Mesodermal cell (in vitro differentiated cells): ENCODE measurements at regions not wholly inside any gene's neighbourhood (a gene's known extent, or its start where the extent isn't known, plus 50 kb on each side); places are given as distances from the start of the nearest gene placed in this dataset.

Experiments used
- H3K27ac ChIP-seq: 2 replicates; pipeline ENCODE4 v1.7.0; 2013; ENCODE audit warnings: mild to moderate bottlenecking, low read depth, low read length, moderate library complexity; ENCODE audit not compliant: severe bottlenecking
- H3K36me3 ChIP-seq: 2 replicates; pipeline ENCODE4 v1.7.1; 2013; ENCODE audit warnings: mild to moderate bottlenecking, low read length, moderate library complexity; ENCODE audit not compliant: control insufficient read depth, insufficient read depth
- H3K4me1 ChIP-seq: one replicate; pipeline ENCODE4 v1.7.1; 2013; ENCODE audit warnings: mild to moderate bottlenecking, low read length; ENCODE audit not compliant: insufficient read depth, control insufficient read depth, poor library complexity, severe bottlenecking
- H3K4me3 ChIP-seq: 2 replicates; pipeline ENCODE4 v1.7.0; 2013; ENCODE audit warnings: low read length, control low read depth, mild to moderate bottlenecking; ENCODE audit not compliant: insufficient read depth, poor library complexity, severe bottlenecking; ENCODE audit errors: extremely low read depth
- H3K9me3 ChIP-seq: 2 replicates; pipeline ENCODE4 v1.7.1; 2013; ENCODE audit warnings: mild to moderate bottlenecking, low read length, moderate library complexity; ENCODE audit not compliant: control insufficient read depth
- WGBS, 2 experiments: methylation state at CpG; one replicate each; pipeline ENCODE4 v1.1.5; 2013; ENCODE audit warnings: missing lambda C conversion rate in 2 of 2; ENCODE audit not compliant: insufficient coverage in 2 of 2; 5-methylcytosine and 5-hydroxymethylcytosine counted together

DNA sequence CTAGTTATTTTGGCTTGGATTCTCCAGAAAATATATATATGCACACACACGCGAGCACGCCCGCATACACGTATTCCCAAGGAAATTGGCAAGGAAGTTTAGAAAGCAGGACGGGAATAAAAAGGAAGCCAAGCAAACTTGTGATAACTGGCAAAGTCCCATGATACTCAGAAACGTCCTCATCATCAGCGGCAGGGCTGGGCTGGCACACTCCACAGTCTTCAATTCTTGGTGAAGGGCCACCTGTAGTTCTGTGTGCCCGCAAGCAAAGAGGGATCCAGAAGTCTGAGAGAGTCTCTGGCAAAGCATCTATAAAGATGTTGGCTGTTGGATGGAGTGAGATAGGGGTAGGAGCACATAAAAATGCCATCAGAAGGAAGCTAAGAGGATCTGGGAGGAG is 289.3 kb upstream of the CTNND2 start:
- H3K9me3 ChIP-seq, result no peaks in the 10 kb centered on the region
- 95 to 96% methylated on average over 7 to 8 of the region's 9 CpGs for WGBS, 2 experiments
- H3K4me1 ChIP-seq, result no peaks in the 10 kb centered on the region
- no peaks in the 10 kb centered on the region for H3K36me3 ChIP-seq
- H3K27ac ChIP-seq, result no peak overlapping the region
- no peak overlapping the region for H3K4me3 ChIP-seq

DNA sequence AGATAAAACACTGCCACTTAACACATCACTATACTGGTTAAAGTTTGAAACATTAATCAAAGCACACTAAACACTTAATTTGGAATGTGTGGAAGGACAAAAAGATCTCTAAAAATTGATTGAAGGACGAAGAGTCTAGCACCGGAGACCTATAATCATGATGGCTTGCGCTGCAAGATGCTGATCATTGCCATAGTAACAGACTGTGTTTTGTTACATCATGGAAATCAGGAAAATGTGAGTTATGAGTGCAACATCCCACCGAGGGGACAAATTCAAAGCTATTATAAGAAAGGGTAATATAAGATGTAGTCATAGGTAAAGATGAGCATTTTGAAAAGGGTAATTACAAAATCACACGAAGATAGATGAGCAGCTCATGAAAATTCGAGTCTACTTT is 278.8 kb upstream of the CTNND2 start:
- 95% methylated on average over 4 of the region's 6 CpGs for WGBS, 2 experiments
- H3K4me1 ChIP-seq, result no peaks in the 10 kb centered on the region
- no peak overlapping the region for H3K4me3 ChIP-seq
- H3K27ac ChIP-seq, result no peak overlapping the region
- H3K9me3 ChIP-seq, result no peaks in the 10 kb centered on the region
- no peaks in the 10 kb centered on the region for H3K36me3 ChIP-seq

DNA sequence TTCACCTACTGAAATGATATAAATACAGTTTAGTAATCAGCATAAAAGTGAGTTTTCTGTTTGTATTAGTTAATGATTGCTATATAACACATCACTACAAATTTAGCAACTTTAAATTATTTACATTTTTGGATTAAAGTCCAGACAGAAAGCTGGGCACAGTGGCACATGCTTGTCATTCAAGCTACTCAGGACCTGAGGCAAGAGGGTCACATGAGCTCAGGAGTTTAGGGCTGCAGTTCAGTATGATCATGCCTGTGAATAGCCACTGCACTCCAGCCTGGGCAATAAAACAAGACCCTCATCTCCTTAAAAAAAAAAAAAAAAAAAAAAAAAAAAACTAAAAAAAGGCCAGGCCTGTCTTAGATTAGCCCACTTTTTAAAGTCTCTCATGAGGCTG is 273.6 kb upstream of the CTNND2 start:
- no peak overlapping the region for H3K27ac ChIP-seq
- H3K4me3 ChIP-seq, result no peak overlapping the region
- no peaks in the 10 kb centered on the region for H3K36me3 ChIP-seq
- H3K4me1 ChIP-seq, result no peaks in the 10 kb centered on the region
- H3K9me3 ChIP-seq, result no peaks in the 10 kb centered on the region

DNA sequence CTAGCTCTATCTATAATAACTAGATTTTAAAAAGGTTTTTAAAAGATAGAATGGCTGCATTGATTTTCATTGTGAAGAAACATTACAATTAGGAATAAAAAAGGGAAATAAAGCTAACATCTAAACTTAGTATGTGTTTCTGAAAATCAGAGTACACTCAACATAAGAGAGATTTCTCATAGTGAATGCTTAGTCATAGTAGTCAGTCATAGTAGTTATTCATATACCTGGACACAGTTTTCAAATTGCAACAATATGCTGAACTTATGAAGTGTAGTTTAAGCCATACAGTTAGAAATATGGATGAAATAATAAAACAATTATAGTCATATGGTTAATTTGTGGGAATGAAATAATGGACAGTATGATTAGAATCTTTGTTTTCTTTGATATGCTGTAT is 273.0 kb upstream of the CTNND2 start:
- no peaks in the 10 kb centered on the region for H3K9me3 ChIP-seq

DNA sequence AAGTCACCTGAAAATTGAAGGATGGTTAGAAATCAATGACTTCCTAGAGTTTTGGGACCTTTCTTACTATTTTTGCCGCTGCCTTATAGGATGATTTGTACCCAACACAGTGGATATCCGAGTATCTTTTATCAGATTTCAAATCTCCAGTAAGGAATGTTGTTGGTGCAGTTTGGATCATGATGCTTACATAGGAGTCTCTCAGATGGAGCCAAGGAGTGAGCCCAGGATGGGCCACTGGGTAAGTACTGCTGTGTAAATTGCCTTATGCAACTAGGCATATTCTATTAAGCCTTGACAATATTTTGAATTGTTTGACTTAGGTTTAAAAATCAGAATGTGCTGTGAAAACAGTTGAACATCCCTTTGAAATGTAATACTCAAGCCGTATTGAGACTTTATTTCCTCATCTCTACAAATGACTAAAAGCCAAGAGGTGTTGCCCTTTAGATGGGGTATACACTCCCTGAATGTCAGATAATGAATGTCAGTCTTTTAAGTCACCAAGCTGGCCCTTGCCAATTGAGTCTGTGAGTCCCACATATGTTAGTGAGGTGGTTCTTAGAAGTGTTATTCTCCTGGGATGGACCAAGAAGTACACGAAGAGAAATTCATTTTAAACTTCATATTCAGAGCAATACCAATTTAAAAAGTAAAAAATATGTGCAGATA is 271.8 kb upstream of the CTNND2 start:
- H3K27ac ChIP-seq, result no peak overlapping the region
- no CpG with 5 or more reads among the region's 4 CpGs for WGBS, 2 experiments
- H3K4me3 ChIP-seq, result no peak overlapping the region
- H3K9me3 ChIP-seq, result no peaks in the 10 kb centered on the region
- H3K36me3 ChIP-seq, result no peaks in the 10 kb centered on the region
- H3K4me1 ChIP-seq, result no peaks in the 10 kb centered on the region

More for the DNA sequence above, 273.0 kb upstream of the CTNND2 start:
- H3K36me3 ChIP-seq, result no peaks in the 10 kb centered on the region
- H3K4me3 ChIP-seq, result no peak overlapping the region
- H3K4me1 ChIP-seq, result no peaks in the 10 kb centered on the region
- no peak overlapping the region for H3K27ac ChIP-seq

DNA sequence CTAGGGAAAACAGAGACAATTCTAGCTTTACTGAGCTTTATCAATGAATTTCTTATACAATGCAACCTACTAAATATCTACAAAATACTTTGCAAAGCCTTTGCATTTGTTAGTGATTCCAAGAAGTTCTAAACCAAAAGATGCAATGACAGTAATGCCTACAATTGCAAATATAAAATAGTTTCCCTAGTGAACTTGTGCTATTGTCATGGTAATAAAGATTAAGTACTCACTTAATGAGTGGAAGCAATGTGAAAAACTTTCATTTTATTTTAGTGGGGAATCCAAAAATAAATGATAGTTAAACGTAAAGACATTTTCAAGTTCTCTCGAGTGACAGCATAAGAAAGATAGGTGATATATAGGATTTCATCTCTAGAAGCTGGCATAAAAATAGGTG is 270.5 kb upstream of the CTNND2 start:
- 100% methylated on average over 1 of the region's 2 CpGs; no CpG with 5 or more reads in 1 of the 2 experiments for WGBS, 2 experiments
- no peaks in the 10 kb centered on the region for H3K9me3 ChIP-seq
- no peak overlapping the region for H3K4me3 ChIP-seq
- H3K27ac ChIP-seq, result no peak overlapping the region
- H3K4me1 ChIP-seq, result no peaks in the 10 kb centered on the region
- no peaks in the 10 kb centered on the region for H3K36me3 ChIP-seq

DNA sequence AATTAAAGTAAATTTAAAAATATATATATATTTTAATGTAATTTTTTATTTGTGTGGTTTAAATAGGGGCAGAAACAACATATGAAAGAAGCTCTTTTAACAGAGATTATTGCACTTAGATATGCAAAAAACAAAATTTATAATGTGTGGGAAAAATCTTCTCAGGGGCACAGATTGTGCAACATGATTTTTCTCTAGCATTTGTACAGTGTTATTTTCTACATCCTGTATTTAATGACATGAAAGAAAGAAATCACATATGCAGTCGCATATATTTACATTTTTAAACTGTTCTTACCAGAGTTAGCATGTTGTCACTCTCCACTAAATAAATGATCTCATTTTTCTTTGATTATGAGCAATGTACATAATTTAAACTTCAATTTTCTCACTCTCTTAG is 265.3 kb upstream of the CTNND2 start:
- H3K4me1 ChIP-seq, result no peaks in the 10 kb centered on the region
- no peak overlapping the region for H3K27ac ChIP-seq
- WGBS, 2 experiments, result 60% methylated on average over 1 of the region's 1 CpG; no CpG with 5 or more reads in 1 of the 2 experiments
- H3K36me3 ChIP-seq, result no peaks in the 10 kb centered on the region
- no peaks in the 10 kb centered on the region for H3K9me3 ChIP-seq
- H3K4me3 ChIP-seq, result no peak overlapping the region

DNA sequence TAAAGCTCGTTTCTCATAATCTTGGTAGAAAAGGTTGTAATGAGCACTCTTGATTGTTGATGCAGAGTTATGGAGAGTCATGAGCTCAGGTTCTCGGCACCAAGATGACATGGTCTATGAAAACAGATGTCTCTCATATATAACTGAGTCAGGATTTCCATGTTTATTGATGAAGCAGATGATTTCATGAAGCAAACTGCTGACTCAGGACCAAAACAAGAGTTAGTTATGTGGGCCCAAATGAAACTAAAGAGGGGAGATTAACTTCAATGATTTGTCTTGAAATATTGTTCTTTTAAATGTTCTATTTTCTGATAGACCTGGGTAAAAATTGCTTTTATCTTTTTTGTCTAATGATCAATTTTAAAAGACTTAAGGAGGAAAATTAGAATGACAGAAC is 258.6 kb upstream of the CTNND2 start:
- Histone ChIP-seq H3K27ac (no peak overlapping the region), H3K9me3 (no peaks in the 10 kb centered on the region), H3K36me3 (no peaks in the 10 kb centered on the region), H3K4me3 (no peak overlapping the region), H3K4me1 (no peaks in the 10 kb centered on the region)
- WGBS, 2 experiments, result 69 to 85% methylated on average over 2 of the region's 2 CpGs

- Histone ChIP-seq H3K4me3 (no peak overlapping the region), H3K9me3 (no peaks in the 10 kb centered on the region), H3K4me1 (no peaks in the 10 kb centered on the region), H3K36me3 (no peaks in the 10 kb centered on the region), H3K27ac (no peak overlapping the region)
Measured at GRCh38 chr5:12147513-12147912, 243.3 kb upstream of the CTNND2 start.

DNA sequence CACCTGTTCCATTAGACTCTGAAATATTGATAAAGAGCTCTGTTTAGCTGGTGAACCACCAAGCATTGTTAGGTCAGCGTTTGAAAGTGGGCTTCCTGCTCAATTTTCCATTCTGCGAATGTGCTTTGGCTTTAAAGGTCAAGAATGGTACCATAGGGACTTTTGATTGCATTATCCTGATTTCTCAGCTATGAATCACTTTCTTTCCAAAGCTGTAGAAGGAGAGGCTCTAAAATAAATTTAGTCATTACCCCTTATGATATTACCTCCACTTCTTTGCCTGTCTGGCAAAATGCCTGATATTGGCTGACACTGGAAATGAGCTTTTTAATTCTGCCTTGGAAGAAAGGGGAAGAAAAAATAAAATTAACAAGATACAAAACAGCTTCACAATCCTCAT is 237.2 kb upstream of the CTNND2 start:
- Histone ChIP-seq H3K27ac (no peak overlapping the region), H3K36me3 (no peaks in the 10 kb centered on the region), H3K4me1 (no peaks in the 10 kb centered on the region), H3K9me3 (no peaks in the 10 kb centered on the region), H3K4me3 (no peak overlapping the region)
- 43 to 87% methylated on average over 1 to 2 of the region's 2 CpGs for WGBS, 2 experiments

GRCh38 chr5:12133520-12133919 is 229.3 kb upstream of the CTNND2 start:
- Histone ChIP-seq H3K36me3 (no peaks in the 10 kb centered on the region), H3K4me1 (no peaks in the 10 kb centered on the region), H3K27ac (no peak overlapping the region), H3K4me3 (no peak overlapping the region), H3K9me3 (no peaks in the 10 kb centered on the region)
- 29% methylated on average over 1 of the region's 1 CpG; no CpG with 5 or more reads in 1 of the 2 experiments for WGBS, 2 experiments
